Mesenchymal stem cell (in vitro differentiated cells and primary cell): ENCODE measurements at regions not wholly inside any gene's neighbourhood (a gene's known extent, or its start where the extent isn't known, plus 50 kb on each side); places are given as distances from the start of the nearest gene placed in this dataset.
"Not testable (repeated sequence)": the region's sequence is repeated elsewhere in the genome, so short reads cannot be mapped to it uniquely, and the experiment has no call there.

Experiments used
- DNase-seq: peaks from one replicate; pipeline ENCODE4 v3.0.0-alpha.2; 2013
- H2AFZ ChIP-seq: one replicate; pipeline ENCODE4 v1.6.1; 2013; ENCODE audit warnings: low read depth, mild to moderate bottlenecking, control low read depth, inconsistent platforms, low read length, moderate library complexity
- H2AK5ac ChIP-seq: 2 replicates; pipeline ENCODE4 v1.6.1; 2013; ENCODE audit warnings: low read length, moderate library complexity, mild to moderate bottlenecking, inconsistent platforms; ENCODE audit not compliant: severe bottlenecking
- H2BK120ac ChIP-seq: one replicate; pipeline ENCODE4 v1.6.1; 2013; ENCODE audit warnings: low read depth, mild to moderate bottlenecking, inconsistent platforms, low read length, moderate library complexity
- H2BK12ac ChIP-seq, 2 experiments: one replicate each; pipeline ENCODE4 v1.6.1; 2013; ENCODE audit warnings: inconsistent platforms in 2 of 2, low read length in 2 of 2, mild to moderate bottlenecking in 2 of 2, moderate library complexity in 2 of 2, control low read depth in 1 of 2
- H2BK15ac ChIP-seq: one replicate; pipeline ENCODE4 v1.6.1; 2013; ENCODE audit warnings: mild to moderate bottlenecking, low read depth, inconsistent platforms; ENCODE audit not compliant: poor library complexity, severe bottlenecking
- H2BK5ac ChIP-seq: 2 replicates; pipeline ENCODE4 v1.6.1; 2013; ENCODE audit warnings: low read depth, mild to moderate bottlenecking, low read length, control low read depth, inconsistent platforms; ENCODE audit not compliant: poor library complexity, severe bottlenecking
- H3K14ac ChIP-seq, 2 experiments: one replicate each; pipeline ENCODE4 v1.6.1; 2013; ENCODE audit warnings: inconsistent platforms in 2 of 2, low read length in 2 of 2, control low read depth in 1 of 2, mild to moderate bottlenecking in 1 of 2, moderate library complexity in 1 of 2
- H3K18ac ChIP-seq, 2 experiments: one replicate each; pipeline ENCODE4 v1.6.1; 2013; ENCODE audit warnings: inconsistent platforms in 2 of 2, low read length in 2 of 2, control low read depth in 1 of 2, low read depth in 1 of 2, mild to moderate bottlenecking in 1 of 2
- H3K23ac ChIP-seq, 2 experiments: one replicate each; pipeline ENCODE4 v1.6.1; 2013; ENCODE audit warnings: inconsistent platforms in 2 of 2, low read length in 2 of 2, mild to moderate bottlenecking in 2 of 2, moderate library complexity in 2 of 2, control low read depth in 1 of 2
- H3K27ac ChIP-seq: 2 replicates; pipeline ENCODE4 v1.5.1; 2013; ENCODE audit warnings: mild to moderate bottlenecking, moderate library complexity, low read length, control low read depth, inconsistent platforms; ENCODE audit not compliant: poor library complexity, severe bottlenecking
- H3K27me3 ChIP-seq, 2 experiments: 2 replicates each; pipeline versions ENCODE4 v1.6.1 to v1.7.0; 2013; ENCODE audit warnings: low read length in 2 of 2, mild to moderate bottlenecking in 2 of 2, moderate library complexity in 2 of 2, control low read depth in 1 of 2, inconsistent platforms in 1 of 2; ENCODE audit not compliant: control insufficient read depth in 1 of 2, insufficient read depth in 1 of 2
- H3K36me3 ChIP-seq, 2 experiments: 2 replicates each; pipeline versions ENCODE4 v1.6.1 to v1.7.0; 2013; ENCODE audit warnings: low read length in 2 of 2, control low read depth in 1 of 2, inconsistent platforms in 1 of 2, low read depth in 1 of 2, mild to moderate bottlenecking in 1 of 2; ENCODE audit not compliant: insufficient read depth in 2 of 2, control insufficient read depth in 1 of 2
- H3K4ac ChIP-seq, 2 experiments: one replicate each; pipeline ENCODE4 v1.6.1; 2013; ENCODE audit warnings: inconsistent platforms in 2 of 2, low read length in 2 of 2, mild to moderate bottlenecking in 2 of 2, moderate library complexity in 2 of 2, control low read depth in 1 of 2, low read depth in 1 of 2
- H3K4me1 ChIP-seq: 2 replicates; pipeline ENCODE4 v1.6.1; 2013; ENCODE audit warnings: low read depth, low read length, control low read depth; ENCODE audit not compliant: control insufficient read depth, insufficient read depth
- H3K4me2 ChIP-seq: 2 replicates; pipeline ENCODE4 v1.6.1; 2013; ENCODE audit warnings: low read length, mild to moderate bottlenecking, inconsistent platforms; ENCODE audit not compliant: poor library complexity, severe bottlenecking
- H3K4me3 ChIP-seq, 2 experiments: 2 replicates each; pipeline versions ENCODE4 v1.5.1 to v1.7.0; 2013; ENCODE audit warnings: low read length in 2 of 2, mild to moderate bottlenecking in 2 of 2, control low read depth in 1 of 2, low read depth in 1 of 2; ENCODE audit not compliant: insufficient read depth in 1 of 2
- H3K79me1 ChIP-seq: replicated peaks from 2 replicates; pipeline ENCODE4 v1.6.1; 2013; ENCODE audit warnings: mild to moderate bottlenecking, control low read depth, low read length, inconsistent platforms; ENCODE audit not compliant: poor library complexity, severe bottlenecking
- H3K9ac ChIP-seq: 2 replicates; pipeline ENCODE4 v1.7.0; 2013; ENCODE audit warnings: mild to moderate bottlenecking, low read length, moderate library complexity
- H3K9me3 ChIP-seq: 2 replicates; pipeline ENCODE4 v1.7.0; 2013; ENCODE audit warnings: mild to moderate bottlenecking, low read length; ENCODE audit not compliant: control insufficient read depth
- H4K8ac ChIP-seq: one replicate; pipeline ENCODE4 v1.6.1; 2013; ENCODE audit warnings: inconsistent platforms, mild to moderate bottlenecking, low read length, moderate library complexity
- H4K91ac ChIP-seq: one replicate; pipeline ENCODE4 v1.6.1; 2013; ENCODE audit warnings: mild to moderate bottlenecking, low read length, inconsistent platforms
- WGBS: methylation state at CpG from one replicate; pipeline ENCODE4 v1.1.7; 2013; ENCODE audit warnings: mixed read lengths; 5-methylcytosine and 5-hydroxymethylcytosine counted together

- Histone ChIP-seq H2AFZ (no peak overlapping the region), H4K91ac (no peak overlapping the region), H3K14ac (no peak overlapping the region), H2BK12ac (no peak overlapping the region), H3K27me3 (no peaks in the 10 kb centered on the region), H2BK120ac (no peak overlapping the region), H3K4me3 (no peak overlapping the region), H3K23ac (no peak overlapping the region), H3K79me1 (no peaks in the 10 kb centered on the region), H2BK15ac (no peak overlapping the region), H3K18ac (no peak overlapping the region), H2AK5ac (no peak overlapping the region), H3K9ac (no peak overlapping the region), H3K27ac (no peak overlapping the region), H3K36me3 (no peaks in the 10 kb centered on the region), H2BK5ac (no peak overlapping the region), H3K4ac (no peak overlapping the region), H3K4me2 (no peak overlapping the region), H3K9me3 (no peaks in the 10 kb centered on the region), H4K8ac (no peak overlapping the region), H3K4me1 (no peaks in the 10 kb centered on the region)
- no peak for DNase-seq
- WGBS: 42% methylated on average over 1 of the region's 1 CpG
Observed at GRCh38 chr13:61536433-61536832, 120.8 kb upstream of the PCDH20 start.

GRCh38 chr13:61531383-61532065, 115.9 kb upstream of the PCDH20 start:
- Histone ChIP-seq H2AK5ac (no peak overlapping the region), H3K9me3 (no peaks in the 10 kb centered on the region), H2BK120ac (no peak overlapping the region), H3K9ac (no peak overlapping the region), H4K8ac (no peak overlapping the region), H2BK12ac (no peak overlapping the region), H3K79me1 (no peaks in the 10 kb centered on the region), H3K4me1 (no peaks in the 10 kb centered on the region), H3K4ac (no peak overlapping the region), H3K4me3 (no peak overlapping the region), H3K4me2 (no peak overlapping the region), H3K23ac (no peak overlapping the region), H3K27me3 (no peaks in the 10 kb centered on the region), H4K91ac (no peak overlapping the region), H2BK15ac (no peak overlapping the region), H3K36me3 (no peaks in the 10 kb centered on the region), H3K18ac (no peak overlapping the region), H3K14ac (no peak overlapping the region), H3K27ac (no peak overlapping the region), H2AFZ (no peak overlapping the region), H2BK5ac (no peak overlapping the region)
- 80% methylated on average over 8 of the region's 10 CpGs for WGBS
- DNase-seq: no peak

DNA sequence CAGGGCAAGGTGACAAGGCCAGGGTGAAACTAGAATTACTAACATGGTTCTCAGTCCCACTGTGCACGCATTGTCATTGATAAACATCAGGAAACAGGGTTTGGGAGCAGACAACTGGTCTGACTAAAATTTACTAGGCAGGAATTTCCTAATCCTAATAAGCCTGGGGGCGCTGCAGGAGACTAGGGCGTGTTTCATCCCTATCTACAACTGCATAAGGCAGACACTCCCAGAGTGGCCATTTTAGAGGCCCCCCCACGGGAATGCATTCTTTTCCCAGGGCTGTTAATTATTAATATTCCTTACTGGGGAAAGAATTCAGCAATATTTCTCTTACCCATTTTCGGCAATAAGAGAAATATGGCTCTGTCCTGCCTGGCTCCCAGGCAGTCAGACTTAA, 103.6 kb upstream of the PCDH20 start:
- 75% methylated on average over 5 of the region's 5 CpGs for WGBS
- DNase-seq, H3K79me1 ChIP-seq, H3K36me3 ChIP-seq, H3K9me3 ChIP-seq, H3K18ac ChIP-seq, H2BK120ac ChIP-seq, H3K9ac ChIP-seq, H2AK5ac ChIP-seq, H4K91ac ChIP-seq, H3K27ac ChIP-seq, H2AFZ ChIP-seq, H2BK15ac ChIP-seq, H3K4ac ChIP-seq, H2BK5ac ChIP-seq, H3K14ac ChIP-seq, H3K4me2 ChIP-seq, H3K4me1 ChIP-seq, H3K23ac ChIP-seq, H2BK12ac ChIP-seq, H4K8ac ChIP-seq, H3K27me3 ChIP-seq, H3K4me3 ChIP-seq: not testable (repeated sequence)

DNA sequence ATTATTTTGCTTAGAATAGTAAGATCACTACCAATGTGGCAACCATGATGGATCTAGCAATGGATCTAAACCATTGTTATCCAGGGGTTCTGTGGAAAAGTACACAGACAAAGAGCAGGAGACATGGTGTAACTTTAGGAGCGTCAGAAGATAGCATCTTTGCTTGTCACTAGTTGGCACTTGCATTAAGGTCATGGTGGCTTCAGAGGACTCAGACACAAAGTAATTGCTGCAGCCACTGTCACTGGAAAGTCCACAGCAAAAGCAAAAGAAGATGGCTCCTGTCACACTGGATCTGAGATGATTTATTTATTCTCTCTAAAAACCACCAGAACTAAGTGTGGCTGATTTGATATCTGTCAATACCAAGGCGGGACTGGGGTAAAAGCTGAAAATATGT, 93.3 kb upstream of the PCDH20 start:
- H3K23ac ChIP-seq: no peak overlapping the region
- H3K14ac ChIP-seq: no peak overlapping the region
- no peak overlapping the region for H3K27ac ChIP-seq
- no peaks in the 10 kb centered on the region for H3K4me1 ChIP-seq
- H3K27me3 ChIP-seq: no peaks in the 10 kb centered on the region
- 58% methylated on average over 1 of the region's 2 CpGs for WGBS
- H2AFZ ChIP-seq: no peak overlapping the region
- no peaks in the 10 kb centered on the region for H3K9me3 ChIP-seq
- H2BK15ac ChIP-seq: no peak overlapping the region
- H2BK120ac ChIP-seq: no peak overlapping the region
- no peak overlapping the region for H2BK12ac ChIP-seq
- H2BK5ac ChIP-seq: no peak overlapping the region
- H2AK5ac ChIP-seq: no peak overlapping the region
- H3K4ac ChIP-seq: no peak overlapping the region
- H4K91ac ChIP-seq: no peak overlapping the region
- no peak overlapping the region for H3K4me2 ChIP-seq
- no peak for DNase-seq
- H3K4me3 ChIP-seq: no peak overlapping the region
- no peaks in the 10 kb centered on the region for H3K79me1 ChIP-seq
- no peaks in the 10 kb centered on the region for H3K36me3 ChIP-seq
- no peak overlapping the region for H3K18ac ChIP-seq
- no peak overlapping the region for H4K8ac ChIP-seq
- no peak overlapping the region for H3K9ac ChIP-seq
